Ovary (tissue), 7 donors: ENCODE measurements at regions not wholly inside any gene's neighbourhood (a gene's known extent, or its start where the extent isn't known, plus 50 kb on each side); places are given as distances from the start of the nearest gene placed in this dataset.
"Not testable (repeated sequence)": the region's sequence is repeated elsewhere in the genome, so short reads cannot be mapped to it uniquely, and the experiment has no call there.

Source experiments
- DNase-seq, 5 donors: peaks; one replicate each; pipeline ENCODE4 v3.0.0-alpha.2; 2019 to 2020
- H3K27ac ChIP-seq, 2 donors: fragments of 200-600 bp; one replicate each; pipeline versions ENCODE4 v1.5.1 to v1.8.0; 2019 to 2022
- H3K27me3 ChIP-seq: fragments of 200-600 bp; one replicate; pipeline ENCODE4 v1.8.0; 2022
- H3K36me3 ChIP-seq: fragments of 200-600 bp; sonication (generic); one replicate; pipeline ENCODE4 v1.5.1; 2019
- H3K4me1 ChIP-seq: one replicate; pipeline ENCODE4 v1.8.1; 2013; ENCODE audit warnings: mild to moderate bottlenecking, moderate library complexity; ENCODE audit not compliant: insufficient read depth
- H3K4me3 ChIP-seq: fragments of 200-600 bp; sonication (generic); one replicate; pipeline ENCODE4 v1.5.1; 2017
- H3K9me3 ChIP-seq, 2 donors: fragments of 200-600 bp in 1 of 2; sonication (generic) in 1 of 2; one replicate each; pipeline versions ENCODE4 v1.5.1 to v1.8.1; 2013 to 2019; ENCODE audit warnings: mild to moderate bottlenecking in 1 of 2, moderate library complexity in 1 of 2
- CTCF ChIP-seq, 3 donors: fragments of 450-650 bp in 2 of 3; fragments of 200-600 bp in 1 of 3; IDR thresholded peaks; one replicate each; pipeline versions ENCODE4 v1.5.1 to v1.8.0; 2016 to 2022; ENCODE audit warnings: antibody characterized with exemption in 3 of 3, mild to moderate bottlenecking in 1 of 3
- EP300 ChIP-seq: sonication (generic); formaldehyde crosslinking; IDR thresholded peaks from one replicate; pipeline ENCODE4 v1.6.1; 2017; ENCODE audit warnings: antibody characterized with exemption
- POLR2A ChIP-seq: fragments of 450-650 bp; IDR thresholded peaks from one replicate; pipeline ENCODE4 v1.6.1; 2017; ENCODE audit warnings: antibody characterized with exemption, mild to moderate bottlenecking, moderate library complexity
- WGBS, 3 donors: extraction: QIAGEN DNeasy Blood & Tissue Kit in 1 of 3; methylation state at CpG; one replicate each; pipeline versions ENCODE4 v1.1.5 to v1.1.7; 2013 to 2017; 5-methylcytosine and 5-hydroxymethylcytosine counted together
- intact Hi-C, 4 donors: fragments of 100-400 bp; cut with DNase I; formaldehyde crosslinking; loops; one replicate each; pipeline versions ENCODE4 v1.11.0 to v1.15.1; 2022 to 2023
- donor health status: DM: no; HTN: no; CAD: no; lungs with moderate emphysema.
- donor health status: DM: no; HTN: no; CAD: no.
- donor health status: Bipolar disorder and iron deficiency.
- donor health status: DM: no; HTN: no; CAD: no.
- donor health status: DM: yes; HTN: yes; CAD: no.

DNA sequence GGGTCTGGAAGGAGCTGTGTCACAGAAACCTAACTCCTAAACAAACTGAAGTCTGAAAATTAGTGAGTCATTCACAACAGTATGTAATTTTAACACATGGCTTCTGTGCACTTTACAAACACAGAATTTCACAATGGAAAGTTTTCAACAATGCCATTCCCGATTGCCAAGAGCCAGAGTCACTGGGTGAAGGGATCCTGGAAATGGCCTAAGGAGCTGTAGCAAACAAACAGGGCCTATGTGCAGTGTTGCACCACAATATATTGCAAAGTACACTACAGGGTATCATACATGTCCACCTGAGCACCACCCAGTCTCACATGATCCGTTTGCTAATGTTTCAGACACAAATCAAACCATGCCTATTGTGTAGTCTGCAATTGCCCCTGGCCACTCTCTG, 184.7 kb upstream of the OTX2 start:
- Histone ChIP-seq H3K9me3 (no peaks in the 10 kb centered on the region), H3K36me3 (no peaks in the 10 kb centered on the region), H3K4me3 (no peak overlapping the region), H3K27me3 (no peaks in the 10 kb centered on the region), H3K27ac (no peak overlapping the region), H3K4me1 (no peaks in the 10 kb centered on the region)
- TF ChIP-seq POLR2A (no peak), EP300 (no peak), CTCF (IDR thresholded peaks at IDR 0.05) (no peak)
- intact Hi-C loops: no loop called here
- 62 to 72% (median 64%) methylated on average over 2 of the region's 2 CpGs for WGBS, 3 donors
- DNase-seq: no peak

DNA sequence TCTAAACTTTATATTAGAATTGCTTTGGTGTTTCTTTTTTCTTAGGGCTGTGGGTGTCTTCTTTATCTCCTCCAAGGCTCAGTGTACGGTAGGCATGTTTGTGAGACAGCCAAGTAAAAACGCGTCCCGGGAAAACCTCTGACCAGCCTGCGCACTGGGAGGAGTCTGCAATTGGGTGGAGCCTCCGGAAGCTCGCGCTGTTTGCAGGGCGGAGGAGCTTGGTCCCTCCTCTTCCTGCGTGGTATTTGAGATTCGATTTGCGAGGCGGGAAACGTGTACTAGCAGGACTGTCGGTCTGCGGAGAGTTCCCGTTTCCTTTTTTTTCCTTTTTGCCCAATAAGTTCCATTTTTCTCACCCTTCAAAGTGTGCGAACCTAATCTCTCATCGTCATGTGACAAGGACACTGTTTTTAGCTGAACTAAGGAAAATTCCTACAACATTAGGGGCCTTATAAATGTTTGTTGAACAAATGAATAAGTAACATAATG, 182.1 kb upstream of the OTX2 start:
- Histone ChIP-seq H3K36me3 (no peaks in the 10 kb centered on the region), H3K27me3 (no peaks in the 10 kb centered on the region), H3K9me3 (no peaks in the 10 kb centered on the region), H3K4me3 (no peak overlapping the region), H3K27ac (no peak overlapping the region), H3K4me1 (no peaks in the 10 kb centered on the region)
- 85 to 87% (median 85%) methylated on average over 19 of the region's 19 CpGs for WGBS, 3 donors
- TF ChIP-seq EP300 (no peak), POLR2A (no peak)
- DNase-seq: no peak
- intact Hi-C loops: no loop called here

DNA sequence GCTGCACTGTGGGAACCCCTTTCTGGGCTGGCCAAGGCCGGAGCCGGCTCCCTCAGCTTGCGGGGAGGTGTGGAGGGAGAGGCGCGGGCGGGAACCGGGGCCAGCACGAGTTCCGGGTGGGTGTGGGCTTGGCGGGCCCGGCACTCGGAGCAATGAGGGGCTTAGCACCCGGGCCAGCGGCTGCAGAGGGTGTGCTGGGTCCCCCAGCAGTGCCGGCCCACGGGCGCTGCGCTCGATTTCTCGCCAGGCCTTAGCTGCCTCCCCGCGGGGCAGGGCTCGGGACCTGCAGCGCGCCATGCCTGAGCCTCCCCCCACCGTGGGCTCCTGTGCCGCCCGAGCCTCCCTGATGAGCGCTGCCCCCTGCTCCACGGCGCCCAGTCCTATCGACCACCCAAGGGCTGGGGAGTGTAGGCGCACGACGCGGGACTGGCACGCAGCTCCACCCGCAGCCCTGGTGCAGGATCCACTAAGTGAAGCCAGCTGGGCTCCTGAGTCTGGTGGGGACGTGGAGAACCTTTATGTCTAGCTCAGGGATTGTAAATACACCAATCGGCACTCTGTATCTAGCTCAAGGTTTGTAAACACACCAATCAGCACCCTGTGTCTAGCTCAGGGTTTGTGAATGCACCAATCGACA, 180.8 kb upstream of the OTX2 start:
- H3K27ac ChIP-seq, intact Hi-C loops, DNase-seq, H3K4me1 ChIP-seq, H3K4me3 ChIP-seq, H3K9me3 ChIP-seq, H3K36me3 ChIP-seq, H3K27me3 ChIP-seq: not testable (repeated sequence)
- 94 to 95% (median 94%) methylated on average over 37 to 40 of the region's 41 CpGs for WGBS, 3 donors

- WGBS, 3 donors: 82 to 87% (median 84%) methylated on average over 5 of the region's 5 CpGs
- no peak overlapping the region for H3K27ac ChIP-seq
- intact Hi-C loops: no loop called here
- H3K4me1 ChIP-seq: no peaks in the 10 kb centered on the region
- DNase-seq: no peak
- TF ChIP-seq CTCF (IDR thresholded peaks at IDR 0.05): no peak
- no peak for TF ChIP-seq POLR2A
- H3K4me3 ChIP-seq: no peak overlapping the region
- no peaks in the 10 kb centered on the region for H3K27me3 ChIP-seq
- H3K36me3 ChIP-seq: no peaks in the 10 kb centered on the region
- H3K9me3 ChIP-seq: no peaks in the 10 kb centered on the region
Measured at GRCh38 chr14:56989359-56989758, 179.1 kb upstream of the OTX2 start.

DNA sequence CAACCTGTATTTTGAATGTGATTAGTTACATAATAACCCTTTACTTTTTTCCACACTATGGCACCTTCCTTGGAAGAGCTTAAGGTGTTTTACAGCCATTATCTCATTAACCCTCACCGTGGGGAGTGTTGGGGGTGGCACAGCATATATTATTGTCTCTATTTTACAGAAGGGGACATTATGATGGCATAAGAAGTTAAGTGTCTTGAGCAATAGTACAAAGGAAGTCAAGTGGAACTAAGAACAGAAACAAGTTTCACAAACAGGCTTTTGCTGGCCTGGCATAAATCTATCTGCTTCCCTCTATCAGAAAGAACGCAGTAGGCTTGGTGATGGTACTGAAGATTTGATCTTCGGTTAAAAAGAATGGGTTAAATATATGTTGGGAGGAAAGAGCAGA, 169.7 kb upstream of the OTX2 start:
- DNase-seq: no peak
- no peaks in the 10 kb centered on the region for H3K36me3 ChIP-seq
- intact Hi-C loops: no loop called here
- H3K4me3 ChIP-seq: no peak overlapping the region
- WGBS, 3 donors: 69 to 76% (median 74%) methylated on average over 3 of the region's 3 CpGs
- H3K9me3 ChIP-seq: no peaks in the 10 kb centered on the region
- H3K4me1 ChIP-seq: no peaks in the 10 kb centered on the region
- TF ChIP-seq POLR2A: no peak
- TF ChIP-seq CTCF (IDR thresholded peaks at IDR 0.05): no peak
- no peak for TF ChIP-seq EP300
- H3K27ac ChIP-seq: no peak overlapping the region
- H3K27me3 ChIP-seq: no peaks in the 10 kb centered on the region
